KG1 (cell line): ENCODE measurements at regions not wholly inside any gene's neighbourhood (a gene's known extent, or its start where the extent isn't known, plus 50 kb on each side); places are given as distances from the start of the nearest gene placed in this dataset.

Experiments used
- DNase-seq: peaks from one replicate; lab custom pipeline; 2025; lab: John Stamatoyannopoulos, UW

GRCh38 chr13:80284290-80284689 is 56.6 kb downstream of the SPRY2 start:
- DNase-seq = no peak

GRCh38 chr13:80278706-80279105 is 62.2 kb downstream of the SPRY2 start:
- DNase-seq = no peak

GRCh38 chr13:80276371-80277289 is 64.3 kb downstream of the SPRY2 start:
- no peak for DNase-seq

- no peak for DNase-seq
These were observed 66.3 kb downstream of the SPRY2 start for GRCh38 chr13:80274643-80275042.

- DNase-seq = no peak
These were observed 67.2 kb downstream of the SPRY2 start for GRCh38 chr13:80273718-80274117.

GRCh38 chr13:80265348-80265747 is 75.6 kb downstream of the SPRY2 start:
- no peak for DNase-seq

GRCh38 chr13:80263745-80264513 is 77.0 kb downstream of the SPRY2 start:
- no peak for DNase-seq

- DNase-seq = no peak
These were observed 78.8 kb downstream of the SPRY2 start for GRCh38 chr13:80262051-80262695.

- DNase-seq = no peak
These were observed 81.8 kb downstream of the SPRY2 start for GRCh38 chr13:80259159-80259558.

- DNase-seq = no peak
These were observed 84.5 kb downstream of the SPRY2 start for GRCh38 chr13:80256352-80256932.

GRCh38 chr13:80255946-80256345 is 85.0 kb downstream of the SPRY2 start:
- DNase-seq = no peak

- DNase-seq = no peak
These were observed 89.5 kb downstream of the SPRY2 start for GRCh38 chr13:80251403-80251802.

- DNase-seq = no peak
These were observed 90.6 kb downstream of the SPRY2 start for GRCh38 chr13:80250213-80250810.

GRCh38 chr13:80249516-80250212 is 91.3 kb downstream of the SPRY2 start:
- no peak for DNase-seq

- no peak for DNase-seq
These were observed 95.7 kb downstream of the SPRY2 start for GRCh38 chr13:80245162-80245733.

- no peak for DNase-seq
These were observed 96.4 kb downstream of the SPRY2 start for GRCh38 chr13:80244574-80244973.

- no peak for DNase-seq
These were observed 98.0 kb downstream of the SPRY2 start for GRCh38 chr13:80242728-80243427.

- no peak for DNase-seq
These were observed 101.2 kb downstream of the SPRY2 start for GRCh38 chr13:80239571-80240255.

- no peak for DNase-seq
These were observed 101.8 kb downstream of the SPRY2 start for GRCh38 chr13:80239116-80239515.

GRCh38 chr13:80237646-80238045 is 103.3 kb downstream of the SPRY2 start:
- no peak for DNase-seq
